Ovary (tissue), 7 donors: ENCODE measurements at regions not wholly inside any gene's neighbourhood (a gene's known extent, or its start where the extent isn't known, plus 50 kb on each side); places are given as distances from the start of the nearest gene placed in this dataset.
"Not testable (repeated sequence)": the region's sequence is repeated elsewhere in the genome, so short reads cannot be mapped to it uniquely, and the experiment has no call there.

Experiments used
- DNase-seq, 5 donors: peaks; one replicate each; pipeline ENCODE4 v3.0.0-alpha.2; 2019 to 2020
- H3K27ac ChIP-seq, 2 donors: fragments of 200-600 bp; one replicate each; pipeline versions ENCODE4 v1.5.1 to v1.8.0; 2019 to 2022
- H3K27me3 ChIP-seq: fragments of 200-600 bp; one replicate; pipeline ENCODE4 v1.8.0; 2022
- H3K36me3 ChIP-seq: fragments of 200-600 bp; sonication (generic); one replicate; pipeline ENCODE4 v1.5.1; 2019
- H3K4me1 ChIP-seq: one replicate; pipeline ENCODE4 v1.8.1; 2013; ENCODE audit warnings: mild to moderate bottlenecking, moderate library complexity; ENCODE audit not compliant: insufficient read depth
- H3K4me3 ChIP-seq: fragments of 200-600 bp; sonication (generic); one replicate; pipeline ENCODE4 v1.5.1; 2017
- H3K9me3 ChIP-seq, 2 donors: fragments of 200-600 bp in 1 of 2; sonication (generic) in 1 of 2; one replicate each; pipeline versions ENCODE4 v1.5.1 to v1.8.1; 2013 to 2019; ENCODE audit warnings: mild to moderate bottlenecking in 1 of 2, moderate library complexity in 1 of 2
- CTCF ChIP-seq, 3 donors: fragments of 450-650 bp in 2 of 3; fragments of 200-600 bp in 1 of 3; IDR thresholded peaks; one replicate each; pipeline versions ENCODE4 v1.5.1 to v1.8.0; 2016 to 2022; ENCODE audit warnings: antibody characterized with exemption in 3 of 3, mild to moderate bottlenecking in 1 of 3
- EP300 ChIP-seq: sonication (generic); formaldehyde crosslinking; IDR thresholded peaks from one replicate; pipeline ENCODE4 v1.6.1; 2017; ENCODE audit warnings: antibody characterized with exemption
- POLR2A ChIP-seq: fragments of 450-650 bp; IDR thresholded peaks from one replicate; pipeline ENCODE4 v1.6.1; 2017; ENCODE audit warnings: antibody characterized with exemption, mild to moderate bottlenecking, moderate library complexity
- WGBS, 3 donors: extraction: QIAGEN DNeasy Blood & Tissue Kit in 1 of 3; methylation state at CpG; one replicate each; pipeline versions ENCODE4 v1.1.5 to v1.1.7; 2013 to 2017; 5-methylcytosine and 5-hydroxymethylcytosine counted together
- intact Hi-C, 4 donors: fragments of 100-400 bp; cut with DNase I; formaldehyde crosslinking; loops; one replicate each; pipeline versions ENCODE4 v1.11.0 to v1.15.1; 2022 to 2023
- donor health status: DM: no; HTN: no; CAD: no; lungs with moderate emphysema.
- donor health status: DM: no; HTN: no; CAD: no.
- donor health status: Bipolar disorder and iron deficiency.
- donor health status: DM: no; HTN: no; CAD: no.
- donor health status: DM: yes; HTN: yes; CAD: no.

GRCh38 chr14:98916476-98916875, 355.5 kb downstream of the BCL11B start:
- Histone ChIP-seq H3K4me3 (no peak overlapping the region), H3K4me1 (peaks cover 3% of the 10 kb centered on the region), H3K27me3 (no peaks in the 10 kb centered on the region), H3K36me3 (no peaks in the 10 kb centered on the region), H3K27ac (no peak overlapping the region), H3K9me3 (no peaks in the 10 kb centered on the region)
- WGBS, 3 donors: 75 to 92% (median 85%) methylated on average over 1 of the region's 1 CpG
- no peak for DNase-seq
- no peak for TF ChIP-seq CTCF (IDR thresholded peaks at IDR 0.05)
- no peak for TF ChIP-seq POLR2A
- intact Hi-C loops: no loop called here

GRCh38 chr14:98919434-98919833, 352.6 kb downstream of the BCL11B start:
- H3K36me3 ChIP-seq: no peaks in the 10 kb centered on the region
- no peak overlapping the region for H3K4me3 ChIP-seq
- no peak overlapping the region for H3K27ac ChIP-seq
- intact Hi-C loops: no loop called here
- no peak for TF ChIP-seq POLR2A
- TF ChIP-seq EP300: no peak
- TF ChIP-seq CTCF (IDR thresholded peaks at IDR 0.05): no peak
- DNase-seq: no peak
- H3K27me3 ChIP-seq: no peaks in the 10 kb centered on the region
- no peaks in the 10 kb centered on the region for H3K9me3 ChIP-seq
- H3K4me1 ChIP-seq: peaks cover 3% of the 10 kb centered on the region
- WGBS, 3 donors: 77 to 89% (median 82%) methylated on average over 2 of the region's 2 CpGs

- 78 to 92% (median 81%) methylated on average over 3 of the region's 3 CpGs for WGBS, 3 donors
- not testable (repeated sequence) for DNase-seq, H3K27me3 ChIP-seq, H3K4me3 ChIP-seq, H3K9me3 ChIP-seq, H3K27ac ChIP-seq, H3K4me1 ChIP-seq, H3K36me3 ChIP-seq
- intact Hi-C loops: loop anchor here in 1 of 4 donors (10.0 kb wide), 1 partner anchor 737 kb away; no protein-coding TSS in a partner anchor
Observed at GRCh38 chr14:98921306-98921705, 350.7 kb downstream of the BCL11B start.

GRCh38 chr14:98923596-98923995, 348.4 kb downstream of the BCL11B start:
- no peak overlapping the region for H3K4me3 ChIP-seq
- no peak for TF ChIP-seq POLR2A
- no peak for TF ChIP-seq EP300
- TF ChIP-seq CTCF (IDR thresholded peaks at IDR 0.05): no peak
- no peak overlapping the region for H3K27ac ChIP-seq
- no peaks in the 10 kb centered on the region for H3K36me3 ChIP-seq
- DNase-seq: no peak
- H3K4me1 ChIP-seq: no peaks in the 10 kb centered on the region
- WGBS, 3 donors: 77 to 86% (median 81%) methylated on average over 1 of the region's 1 CpG
- H3K9me3 ChIP-seq: no peaks in the 10 kb centered on the region
- intact Hi-C loops: loop anchor here in 1 of 4 donors (10.0 kb wide), 1 partner anchor 739 kb away; no protein-coding TSS in a partner anchor
- no peaks in the 10 kb centered on the region for H3K27me3 ChIP-seq

GRCh38 chr14:98924046-98924445, 348.0 kb downstream of the BCL11B start:
- Histone ChIP-seq H3K4me1 (no peaks in the 10 kb centered on the region), H3K36me3 (no peaks in the 10 kb centered on the region), H3K27ac (no peak overlapping the region), H3K9me3 (no peaks in the 10 kb centered on the region), H3K27me3 (no peaks in the 10 kb centered on the region), H3K4me3 (no peak overlapping the region)
- intact Hi-C loops: loop anchor here in 1 of 4 donors (10.0 kb wide), 1 partner anchor 739 kb away; no protein-coding TSS in a partner anchor
- 93 to 95% (median 93%) methylated on average over 8 of the region's 8 CpGs for WGBS, 3 donors
- DNase-seq: no peak
- TF ChIP-seq CTCF (IDR thresholded peaks at IDR 0.05) (no peak), EP300 (no peak), POLR2A (no peak)
